ENCODE measurements at regions not wholly inside any gene's neighbourhood (a gene's known extent, or its start where the extent isn't known, plus 50 kb on each side); places are given as distances from the start of the nearest gene placed in this dataset.

DNA sequence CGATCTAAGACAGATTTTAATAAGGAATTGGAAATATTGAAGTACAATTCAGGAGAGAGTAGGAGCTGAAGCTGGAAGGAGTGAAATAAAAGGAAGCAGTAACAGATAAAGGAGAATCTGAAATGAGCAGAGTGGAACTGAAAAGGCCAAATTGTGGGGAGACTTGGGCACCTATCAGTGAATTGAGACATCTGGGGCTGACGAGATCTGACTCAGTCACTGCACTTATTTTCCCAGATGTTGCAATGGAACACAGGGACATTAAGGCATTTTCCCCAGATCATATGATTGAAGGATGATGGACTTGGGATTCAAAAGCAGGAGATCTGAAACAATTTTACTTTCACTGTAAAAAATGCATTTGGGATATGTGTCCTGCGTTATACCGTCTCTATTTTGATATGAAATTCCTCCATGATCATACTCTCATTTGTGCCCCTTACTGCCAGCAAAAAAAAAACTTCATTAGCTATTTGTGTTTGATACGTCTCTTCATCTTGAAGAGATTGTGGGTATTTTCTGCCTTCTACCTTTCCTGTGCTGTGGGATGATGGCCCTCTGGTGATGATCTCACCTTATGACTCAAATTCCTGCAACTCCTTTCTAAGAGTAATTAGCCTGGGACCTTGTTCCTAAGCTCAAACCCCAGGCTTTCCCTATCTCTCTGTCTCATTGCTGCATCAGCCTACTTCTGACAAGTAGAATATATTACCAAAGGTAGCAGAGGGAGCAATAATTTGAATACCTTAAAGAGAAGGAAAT, 278.5 kb upstream of the MAN1A1 start:
- Histone ChIP-seq H2BK15ac (ENCODE audit: low read depth, low read length) (no peak overlapping the region), H4K5ac (ENCODE audit: insufficient read length, low read depth, low read length) (no peak overlapping the region), H3K56ac (ENCODE audit: insufficient read length, low read depth, low read length) (no peak overlapping the region), H3K27ac (ENCODE audit: insufficient read length, low read depth, low read length) (no peak overlapping the region), H3K27me3 (ENCODE audit: insufficient read depth, low read length) (no peaks in the 10 kb centered on the region), H4K20me1 (ENCODE audit: control insufficient read depth, insufficient read depth, insufficient read length) (no peaks in the 10 kb centered on the region), H3T11ph (ENCODE audit: low read length) (no peak overlapping the region), H3K18ac (ENCODE audit: insufficient read length, low read depth, low read length) (no peak overlapping the region), H2BK20ac (ENCODE audit: low read depth, low read length, poor library complexity, severe bottlenecking) (no peak overlapping the region), H2AK5ac (ENCODE audit: insufficient read length, low read length) (no peak overlapping the region), H2BK120ac (ENCODE audit: low read depth, low read length, poor library complexity, severe bottlenecking) (no peak overlapping the region), H3K4me1 (ENCODE audit: insufficient read depth, low read length) (no peaks in the 10 kb centered on the region), H4K8ac (replicated peaks; ENCODE audit: insufficient read length, low read depth, low read length) (no peak overlapping the region), H2BK12ac (ENCODE audit: insufficient read length, low read depth, low read length) (no peak overlapping the region), H3K79me2 (ENCODE audit: insufficient read depth, low read length) (no peaks in the 10 kb centered on the region), H3K23me2 (ENCODE audit: insufficient read length, low read depth, low read length, poor library complexity, severe bottlenecking) (no peaks in the 10 kb centered on the region), H3K79me1 (ENCODE audit: insufficient read depth, low read depth, low read length, poor library complexity, severe bottlenecking) (no peaks in the 10 kb centered on the region), H2AFZ (ENCODE audit: low read length) (no peak overlapping the region), H3K4me2 (ENCODE audit: insufficient read depth, insufficient read length, low read length) (no peak overlapping the region), H2BK5ac (ENCODE audit: insufficient read length, low read length) (no peak overlapping the region), H3K23ac (ENCODE audit: insufficient read length, low read depth, low read length) (no peak overlapping the region), H3K14ac (ENCODE audit: insufficient read depth, low read length) (no peak overlapping the region), H4K91ac (ENCODE audit: insufficient read length, low read depth, low read length) (no peak overlapping the region), H3K9me3 (ENCODE audit: control insufficient read depth, low read depth, low read length) (no peaks in the 10 kb centered on the region), H3K4ac (ENCODE audit: low read depth, low read length) (no peak overlapping the region), H3K9ac (ENCODE audit: extremely low read depth, insufficient read length, low read length) (no peak overlapping the region)
- peak overlapping the region in 1 of 3 experiments; percentile 26; a peak in 1 of 7 replicates for H3K27ac Mint-ChIP-seq
- DNase-seq: no peak
- WGBS (ENCODE audit: extremely low coverage, insufficient read length, low lambda C conversion rate): 100% methylated on average over 1 of the region's 5 CpGs
- H3K27me3 Mint-ChIP-seq (ENCODE audit: low read depth): no peaks in the 10 kb centered on the region
- no peak overlapping the region for H3K4me3 Mint-ChIP-seq
- TF ChIP-seq, protein P1, sequence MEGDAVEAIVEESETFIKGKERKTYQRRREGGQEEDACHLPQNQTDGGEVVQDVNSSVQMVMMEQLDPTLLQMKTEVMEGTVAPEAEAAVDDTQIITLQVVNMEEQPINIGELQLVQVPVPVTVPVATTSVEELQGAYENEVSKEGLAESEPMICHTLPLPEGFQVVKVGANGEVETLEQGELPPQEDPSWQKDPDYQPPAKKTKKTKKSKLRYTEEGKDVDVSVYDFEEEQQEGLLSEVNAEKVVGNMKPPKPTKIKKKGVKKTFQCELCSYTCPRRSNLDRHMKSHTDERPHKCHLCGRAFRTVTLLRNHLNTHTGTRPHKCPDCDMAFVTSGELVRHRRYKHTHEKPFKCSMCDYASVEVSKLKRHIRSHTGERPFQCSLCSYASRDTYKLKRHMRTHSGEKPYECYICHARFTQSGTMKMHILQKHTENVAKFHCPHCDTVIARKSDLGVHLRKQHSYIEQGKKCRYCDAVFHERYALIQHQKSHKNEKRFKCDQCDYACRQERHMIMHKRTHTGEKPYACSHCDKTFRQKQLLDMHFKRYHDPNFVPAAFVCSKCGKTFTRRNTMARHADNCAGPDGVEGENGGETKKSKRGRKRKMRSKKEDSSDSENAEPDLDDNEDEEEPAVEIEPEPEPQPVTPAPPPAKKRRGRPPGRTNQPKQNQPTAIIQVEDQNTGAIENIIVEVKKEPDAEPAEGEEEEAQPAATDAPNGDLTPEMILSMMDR (conservative IDR thresholded peaks at IDR 0.05): no peak
- no peaks in the 10 kb centered on the region; a peak in 2 of 5 replicates for H3K9me3 Mint-ChIP-seq
- no peaks in the 10 kb centered on the region for H3K36me3 Mint-ChIP-seq (ENCODE audit: insufficient read depth in 1 of 3, low read depth in 3 of 3)
- H3K4me1 Mint-ChIP-seq: peaks cover 2 to 7% of the 10 kb centered on the region in 2 experiments

Data from H9 (cell line).